Neuronal stem cell (in vitro differentiated cells): ENCODE measurements at regions not wholly inside any gene's neighbourhood (a gene's known extent, or its start where the extent isn't known, plus 50 kb on each side); places are given as distances from the start of the nearest gene placed in this dataset.

Source experiments
- DNase-seq: peaks from one replicate; pipeline ENCODE4 v3.0.0-alpha.2; 2013; ENCODE audit warnings: low spot score
- H2AFZ ChIP-seq: one replicate; pipeline ENCODE4 v1.6.1; 2013; ENCODE audit warnings: mild to moderate bottlenecking, low read length, inconsistent platforms
- H2AK5ac ChIP-seq: 2 replicates; pipeline ENCODE4 v1.6.1; 2013; ENCODE audit warnings: low read depth, mild to moderate bottlenecking, inconsistent platforms, low read length, moderate library complexity, mixed read lengths
- H2BK120ac ChIP-seq: 2 replicates; pipeline ENCODE4 v1.6.1; 2013; ENCODE audit warnings: low read depth, mild to moderate bottlenecking, inconsistent platforms, low read length, moderate library complexity, mixed read lengths
- H2BK12ac ChIP-seq: one replicate; pipeline ENCODE4 v1.6.1; 2013; ENCODE audit warnings: low read length, inconsistent platforms
- H2BK15ac ChIP-seq: 2 replicates; pipeline ENCODE4 v1.6.1; 2013; ENCODE audit warnings: mild to moderate bottlenecking, low read length, inconsistent platforms, mixed read lengths
- H2BK5ac ChIP-seq: one replicate; pipeline ENCODE4 v1.6.1; 2013; ENCODE audit warnings: inconsistent platforms, mild to moderate bottlenecking, low read length, moderate library complexity
- H3K14ac ChIP-seq: one replicate; pipeline ENCODE4 v1.6.1; 2013; ENCODE audit warnings: low read length, inconsistent platforms
- H3K18ac ChIP-seq: 2 replicates; pipeline ENCODE4 v1.6.1; 2013; ENCODE audit warnings: low read length, inconsistent platforms
- H3K23ac ChIP-seq: 2 replicates; pipeline ENCODE4 v1.6.1; 2013; ENCODE audit warnings: low read depth, mild to moderate bottlenecking, mixed read lengths, low read length, inconsistent platforms; ENCODE audit not compliant: poor library complexity
- H3K27ac ChIP-seq: replicated peaks from 3 replicates; pipeline ENCODE4 v1.5.1; 2013; ENCODE audit warnings: low read length, inconsistent platforms
- H3K27me3 ChIP-seq, 3 experiments: 2 replicates each; pipeline ENCODE4 v1.6.1; 2013; ENCODE audit warnings: low read length in 3 of 3, mild to moderate bottlenecking in 2 of 3, inconsistent platforms in 1 of 3, low read depth in 1 of 3, mixed read lengths in 1 of 3, moderate library complexity in 1 of 3; ENCODE audit not compliant: control insufficient read depth in 3 of 3, insufficient read depth in 3 of 3
- H3K36me3 ChIP-seq, 2 donors: replicated peaks in 1 of 2; 2 replicates each; pipeline ENCODE4 v1.6.1; 2013; ENCODE audit warnings: low read length in 2 of 2; ENCODE audit not compliant: control insufficient read depth in 2 of 2, insufficient read depth in 2 of 2
- H3K4ac ChIP-seq: 2 replicates; pipeline ENCODE4 v1.6.1; 2013; ENCODE audit warnings: inconsistent platforms, mild to moderate bottlenecking, low read length, moderate library complexity
- H3K4me1 ChIP-seq, 2 donors: 1 replicate in 1 of 2; 2 replicates in 1 of 2; pipeline ENCODE4 v1.6.1; 2013; ENCODE audit warnings: low read length in 2 of 2, low read depth in 1 of 2; ENCODE audit not compliant: control insufficient read depth in 2 of 2, insufficient read depth in 1 of 2
- H3K4me2 ChIP-seq: one replicate; pipeline ENCODE4 v1.6.1; 2013; ENCODE audit warnings: mild to moderate bottlenecking, low read length, inconsistent platforms; ENCODE audit not compliant: insufficient read depth, poor library complexity, severe bottlenecking
- H3K4me3 ChIP-seq, 2 donors: 2 replicates each; pipeline ENCODE4 v1.5.1; 2013; ENCODE audit warnings: low read length in 2 of 2, mild to moderate bottlenecking in 2 of 2, inconsistent platforms in 1 of 2, moderate library complexity in 1 of 2
- H3K79me1 ChIP-seq: one replicate; pipeline ENCODE4 v1.6.1; 2013; ENCODE audit warnings: low read depth, mild to moderate bottlenecking, inconsistent platforms, low read length, moderate library complexity
- H3K9ac ChIP-seq: one replicate; pipeline ENCODE4 v1.6.1; 2013; ENCODE audit warnings: mild to moderate bottlenecking, low read depth, low read length, inconsistent platforms; ENCODE audit not compliant: poor library complexity
- H3K9me3 ChIP-seq, 2 donors: replicated peaks in 1 of 2; 2 replicates each; pipeline versions ENCODE3 to v1.6.1; 2013; ENCODE audit warnings: low read length in 2 of 2, mild to moderate bottlenecking in 2 of 2, inconsistent platforms in 1 of 2, low read depth in 1 of 2, mixed read lengths in 1 of 2, moderate library complexity in 1 of 2; ENCODE audit not compliant: control insufficient read depth in 2 of 2, insufficient read depth in 1 of 2
- H4K8ac ChIP-seq: one replicate; pipeline ENCODE4 v1.6.1; 2013; ENCODE audit warnings: low read depth, mild to moderate bottlenecking, inconsistent platforms, low read length, moderate library complexity
- H4K91ac ChIP-seq: one replicate; pipeline ENCODE4 v1.6.1; 2013; ENCODE audit warnings: low read length, low read depth, mild to moderate bottlenecking, inconsistent platforms; ENCODE audit not compliant: poor library complexity
- WGBS, 2 donors: extraction: QIAGEN DNeasy Blood & Tissue Kit; methylation state at CpG; one replicate each; pipeline ENCODE4 v1.1.7; 2013; ENCODE audit warnings: missing lambda C conversion rate in 2 of 2, mixed read lengths in 1 of 2; ENCODE audit not compliant: insufficient read length in 2 of 2, insufficient replicate concordance in 1 of 2; ENCODE audit errors: extremely low coverage in 2 of 2; 5-methylcytosine and 5-hydroxymethylcytosine counted together

DNA sequence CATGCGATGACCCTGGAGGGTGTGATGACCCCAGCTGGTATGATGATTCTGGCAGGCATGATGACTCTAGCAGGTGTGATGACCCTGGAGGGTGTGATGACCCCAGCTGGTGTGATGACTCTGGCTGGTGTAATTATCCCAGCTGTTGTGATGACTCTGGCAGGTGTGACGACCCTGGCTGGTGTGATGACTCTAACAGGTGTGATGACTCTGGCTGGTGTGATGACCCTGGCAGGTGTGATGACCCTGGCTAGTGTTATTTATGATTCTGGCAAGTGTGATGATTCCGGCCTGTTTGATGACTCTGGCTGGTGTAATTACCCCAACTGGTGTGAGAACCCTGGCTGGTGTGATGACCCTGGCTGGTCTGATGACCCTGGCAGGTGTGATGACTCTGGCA lies 427.2 kb downstream of the QKI start:
- no peak overlapping the region for H3K14ac ChIP-seq
- no peak overlapping the region for H3K9ac ChIP-seq
- H3K36me3 ChIP-seq: no peaks in the 10 kb centered on the region
- DNase-seq: no peak
- peak overlapping the region; percentile 58 for H2AK5ac ChIP-seq
- no peaks in the 10 kb centered on the region for H3K27me3 ChIP-seq
- H2AFZ ChIP-seq: no peak overlapping the region
- no peak overlapping the region for H2BK120ac ChIP-seq
- H3K4me2 ChIP-seq: no peak overlapping the region
- H3K4me3 ChIP-seq: no peak overlapping the region
- peaks cover 9 to 23% of the 10 kb centered on the region in 2 donors for H3K4me1 ChIP-seq
- no peak overlapping the region for H2BK12ac ChIP-seq
- H3K79me1 ChIP-seq: no peaks in the 10 kb centered on the region
- H4K91ac ChIP-seq: no peak overlapping the region
- WGBS, 2 donors: no CpG with 5 or more reads among the region's 3 CpGs
- H3K18ac ChIP-seq: no peak overlapping the region
- H3K9me3 ChIP-seq: peaks cover 9 to 11% of the 10 kb centered on the region in 2 donors
- no peak overlapping the region for H3K27ac ChIP-seq
- no peak overlapping the region for H2BK5ac ChIP-seq
- peak overlapping the region; percentile 61 for H3K23ac ChIP-seq
- no peak overlapping the region for H2BK15ac ChIP-seq
- no peak overlapping the region for H3K4ac ChIP-seq
- H4K8ac ChIP-seq: no peak overlapping the region

DNA sequence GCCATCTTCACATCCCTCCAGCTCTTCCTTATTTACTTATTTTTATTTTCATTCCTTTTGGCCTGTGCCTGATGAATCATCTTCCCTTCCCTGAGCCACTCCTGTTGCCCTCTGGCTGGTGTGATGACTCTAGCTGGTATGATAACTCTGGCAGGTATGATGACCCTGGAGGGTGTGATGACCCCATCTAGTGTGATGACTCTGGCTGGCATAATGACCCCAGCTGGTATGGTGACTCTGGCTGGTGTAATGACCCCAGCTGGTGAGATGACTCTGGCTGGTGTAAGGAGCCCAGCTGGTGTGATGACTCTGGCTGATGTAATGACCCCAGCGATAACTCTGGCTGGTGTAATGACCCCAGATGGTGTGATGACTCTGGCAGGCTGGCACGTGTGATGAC lies 426.8 kb downstream of the QKI start:
- no peaks in the 10 kb centered on the region for H3K27me3 ChIP-seq
- WGBS, 2 donors: no CpG with 5 or more reads among the region's 2 CpGs
- no peak for DNase-seq
- H3K27ac ChIP-seq: no peak overlapping the region
- no peak overlapping the region for H2BK120ac ChIP-seq
- H4K8ac ChIP-seq: no peak overlapping the region
- no peak overlapping the region for H3K4me3 ChIP-seq
- H3K4me1 ChIP-seq: peaks cover 9 to 25% of the 10 kb centered on the region in 2 donors
- no peak overlapping the region for H3K4ac ChIP-seq
- no peaks in the 10 kb centered on the region for H3K79me1 ChIP-seq
- H3K4me2 ChIP-seq: no peak overlapping the region
- no peak overlapping the region for H2BK5ac ChIP-seq
- no peak overlapping the region for H3K18ac ChIP-seq
- H2BK12ac ChIP-seq: no peak overlapping the region
- no peak overlapping the region for H3K9ac ChIP-seq
- no peaks in the 10 kb centered on the region for H3K36me3 ChIP-seq
- peak overlapping the region; percentile 61 for H3K23ac ChIP-seq
- H4K91ac ChIP-seq: no peak overlapping the region
- H3K14ac ChIP-seq: no peak overlapping the region
- H3K9me3 ChIP-seq: peaks cover 9 to 11% of the 10 kb centered on the region in 2 donors
- no peak overlapping the region for H2AFZ ChIP-seq
- no peak overlapping the region for H2BK15ac ChIP-seq
- H2AK5ac ChIP-seq: peak overlapping the region; percentile 58

GRCh38 chr6:163840880-163841279 lies 426.4 kb downstream of the QKI start:
- peaks cover 9 to 11% of the 10 kb centered on the region in 2 donors for H3K9me3 ChIP-seq
- no peak overlapping the region for H2BK15ac ChIP-seq
- H4K91ac ChIP-seq: no peak overlapping the region
- H3K4me3 ChIP-seq: no peak overlapping the region
- no peak for DNase-seq
- no peak overlapping the region for H4K8ac ChIP-seq
- H3K14ac ChIP-seq: no peak overlapping the region
- no peak overlapping the region for H3K23ac ChIP-seq
- H3K36me3 ChIP-seq: no peaks in the 10 kb centered on the region
- no peak overlapping the region for H3K4ac ChIP-seq
- no peaks in the 10 kb centered on the region for H3K79me1 ChIP-seq
- H2BK120ac ChIP-seq: no peak overlapping the region
- H2AK5ac ChIP-seq: no peak overlapping the region
- no peak overlapping the region for H3K18ac ChIP-seq
- no peak overlapping the region for H3K27ac ChIP-seq
- no peaks in the 10 kb centered on the region for H3K27me3 ChIP-seq
- H2BK5ac ChIP-seq: no peak overlapping the region
- H3K4me1 ChIP-seq: peaks cover 9 to 25% of the 10 kb centered on the region in 2 donors
- no peak overlapping the region for H3K4me2 ChIP-seq
- WGBS, 2 donors: no CpG with 5 or more reads among the region's 3 CpGs
- H3K9ac ChIP-seq: no peak overlapping the region
- H2BK12ac ChIP-seq: no peak overlapping the region
- H2AFZ ChIP-seq: no peak overlapping the region

DNA sequence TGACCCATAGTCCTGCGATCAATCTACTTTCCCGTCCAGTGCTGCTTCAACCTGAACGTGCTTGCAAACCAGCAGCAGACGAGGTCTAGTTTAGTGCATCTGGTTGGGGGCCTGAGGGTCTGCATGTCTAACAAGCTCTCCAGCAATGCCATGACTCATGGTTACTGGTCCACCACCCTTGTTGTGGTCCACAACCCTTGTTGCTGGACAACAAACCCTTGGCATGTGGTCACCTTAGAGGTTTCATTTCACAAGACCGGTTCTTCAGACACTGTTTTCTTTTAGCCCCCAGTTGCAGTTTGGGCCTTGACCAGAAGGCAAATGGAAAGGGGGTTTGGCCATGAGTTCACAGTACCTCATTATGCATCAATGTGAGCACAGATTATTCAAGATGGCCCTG lies 424.8 kb downstream of the QKI start:
- no peak overlapping the region for H2AFZ ChIP-seq
- H3K4me2 ChIP-seq: no peak overlapping the region
- no peak overlapping the region for H2BK5ac ChIP-seq
- no peak overlapping the region for H3K4me3 ChIP-seq
- H3K4ac ChIP-seq: no peak overlapping the region
- WGBS, 2 donors: no CpG with 5 or more reads among the region's 5 CpGs
- no peak overlapping the region for H2BK120ac ChIP-seq
- H2BK12ac ChIP-seq: no peak overlapping the region
- no peak overlapping the region for H3K27ac ChIP-seq
- peak overlapping the region; percentile 8 for H3K18ac ChIP-seq
- H2AK5ac ChIP-seq: no peak overlapping the region
- no peak overlapping the region for H2BK15ac ChIP-seq
- H3K27me3 ChIP-seq: no peaks in the 10 kb centered on the region
- no peak overlapping the region for H3K9ac ChIP-seq
- H3K23ac ChIP-seq: no peak overlapping the region
- peaks cover 9 to 25% of the 10 kb centered on the region in 2 donors for H3K4me1 ChIP-seq
- no peaks in the 10 kb centered on the region for H3K36me3 ChIP-seq
- H3K79me1 ChIP-seq: no peaks in the 10 kb centered on the region
- no peak overlapping the region for H3K14ac ChIP-seq
- no peak overlapping the region for H4K91ac ChIP-seq
- H3K9me3 ChIP-seq: peaks cover 11% of the 10 kb centered on the region in 2 donors
- H4K8ac ChIP-seq: no peak overlapping the region
- DNase-seq: no peak
